ENCODE measurements at regions not wholly inside any gene's neighbourhood (a gene's known extent, or its start where the extent isn't known, plus 50 kb on each side); places are given as distances from the start of the nearest gene placed in this dataset.

- Histone ChIP-seq H3K9me3 (no peaks in the 10 kb centered on the region), H3K36me3 (no peaks in the 10 kb centered on the region), H3K4me3 (no peak overlapping the region), H3K4me1 (peaks cover 13 to 38% (median 33%) of the 10 kb centered on the region in 4 donors), H3K27me3 (no peaks in the 10 kb centered on the region), H3K27ac (replicated peaks in 1 of 4) (peak overlapping the region in 3 of 4 donors; percentile 10 to 68 (median 55))
- DNase-seq (ENCODE audit: extremely low spot score) = no peak
- TF ChIP-seq CTCF (IDR thresholded peaks at IDR 0.05) (no peak), POLR2AphosphoS5 (IDR thresholded peaks at IDR 0.05) (peak in 1 of 2 donors; percentile 71)
- intact Hi-C loops (cut with DNase I) = no loop called here
Measured at GRCh38 chr2:49812730-49813129, 658.4 kb upstream of the FSHR start.

- no peak for TF ChIP-seq EP300 (IDR thresholded peaks at IDR 0.05)
- no peak for TF ChIP-seq CTCF (IDR thresholded peaks at IDR 0.05)
- TF ChIP-seq POLR2AphosphoS5 (IDR thresholded peaks at IDR 0.05) = no peak
- TF ChIP-seq POLR2A (IDR thresholded peaks at IDR 0.05; ENCODE audit: low read depth) = no peak
- Histone ChIP-seq H3K27me3 (no peaks in the 10 kb centered on the region), H3K4me1 (peaks cover 13 to 38% (median 33%) of the 10 kb centered on the region in 4 donors), H3K36me3 (no peaks in the 10 kb centered on the region), H3K9me3 (no peaks in the 10 kb centered on the region), H3K27ac (replicated peaks in 1 of 4) (peak overlapping the region in 1 of 4 donors; percentile 68), H3K4me3 (no peak overlapping the region)
- intact Hi-C loops (cut with DNase I) = no loop called here
- 81% methylated on average over 4 of the region's 4 CpGs for WGBS
- no peak for DNase-seq (ENCODE audit: extremely low spot score)
Measured at GRCh38 chr2:49811502-49811901, 657.2 kb upstream of the FSHR start.

- no peaks in the 10 kb centered on the region for H3K27me3 ChIP-seq
- no peak overlapping the region for H3K4me3 ChIP-seq
- H3K9me3 ChIP-seq = no peaks in the 10 kb centered on the region
- intact Hi-C loops (cut with DNase I) = no loop called here
- H3K36me3 ChIP-seq = no peaks in the 10 kb centered on the region
- H3K27ac ChIP-seq (replicated peaks in 1 of 4) = no peak overlapping the region
- peaks cover 13 to 22% (median 19%) of the 10 kb centered on the region in 4 donors for H3K4me1 ChIP-seq
- no peak for DNase-seq (ENCODE audit: extremely low spot score)
- TF ChIP-seq POLR2AphosphoS5 (IDR thresholded peaks at IDR 0.05) = no peak
- no peak for TF ChIP-seq EP300 (IDR thresholded peaks at IDR 0.05)
- no peak for TF ChIP-seq POLR2A (IDR thresholded peaks at IDR 0.05; ENCODE audit: low read depth)
- no peak for TF ChIP-seq CTCF (IDR thresholded peaks at IDR 0.05)
Measured at GRCh38 chr2:49807689-49808088, 653.4 kb upstream of the FSHR start.

- Histone ChIP-seq H3K36me3 (no peaks in the 10 kb centered on the region), H3K9me3 (no peaks in the 10 kb centered on the region), H3K4me1 (peaks cover 0 to 5% (median 2%) of the 10 kb centered on the region in 4 donors), H3K27me3 (no peaks in the 10 kb centered on the region), H3K27ac (replicated peaks in 1 of 4) (no peak overlapping the region), H3K4me3 (no peak overlapping the region)
- 67% methylated on average over 1 of the region's 1 CpG for WGBS
- DNase-seq (ENCODE audit: extremely low spot score) = no peak
- TF ChIP-seq POLR2AphosphoS5 (IDR thresholded peaks at IDR 0.05) (no peak), CTCF (IDR thresholded peaks at IDR 0.05) (no peak), POLR2A (IDR thresholded peaks at IDR 0.05; ENCODE audit: low read depth) (no peak)
- intact Hi-C loops (cut with DNase I) = no loop called here
Measured at GRCh38 chr2:49804111-49804510, 649.8 kb upstream of the FSHR start.

GRCh38 chr2:49801898-49802450 is 647.7 kb upstream of the FSHR start:
- no peak for DNase-seq (ENCODE audit: extremely low spot score)
- Histone ChIP-seq H3K9me3 (no peaks in the 10 kb centered on the region), H3K36me3 (no peaks in the 10 kb centered on the region), H3K4me3 (no peak overlapping the region), H3K27me3 (no peaks in the 10 kb centered on the region), H3K4me1 (peaks cover 0 to 5% (median 2%) of the 10 kb centered on the region in 4 donors), H3K27ac (replicated peaks in 1 of 4) (no peak overlapping the region)
- 66% methylated on average over 2 of the region's 2 CpGs for WGBS
- intact Hi-C loops (cut with DNase I) = no loop called here
- no peak for TF ChIP-seq EP300 (IDR thresholded peaks at IDR 0.05)
- no peak for TF ChIP-seq CTCF (IDR thresholded peaks at IDR 0.05)
- TF ChIP-seq POLR2A (IDR thresholded peaks at IDR 0.05; ENCODE audit: low read depth) = no peak
- TF ChIP-seq POLR2AphosphoS5 (IDR thresholded peaks at IDR 0.05) = no peak

Data from esophagus muscularis mucosa (tissue), 4 donors.